Left kidney (tissue), 1 donor: ENCODE measurements at regions not wholly inside any gene's neighbourhood (a gene's known extent, or its start where the extent isn't known, plus 50 kb on each side); places are given as distances from the start of the nearest gene placed in this dataset.

Experiments
- DNase-seq: peaks from one replicate; pipeline ENCODE4 v3.0.0-alpha.2; 2013

DNA sequence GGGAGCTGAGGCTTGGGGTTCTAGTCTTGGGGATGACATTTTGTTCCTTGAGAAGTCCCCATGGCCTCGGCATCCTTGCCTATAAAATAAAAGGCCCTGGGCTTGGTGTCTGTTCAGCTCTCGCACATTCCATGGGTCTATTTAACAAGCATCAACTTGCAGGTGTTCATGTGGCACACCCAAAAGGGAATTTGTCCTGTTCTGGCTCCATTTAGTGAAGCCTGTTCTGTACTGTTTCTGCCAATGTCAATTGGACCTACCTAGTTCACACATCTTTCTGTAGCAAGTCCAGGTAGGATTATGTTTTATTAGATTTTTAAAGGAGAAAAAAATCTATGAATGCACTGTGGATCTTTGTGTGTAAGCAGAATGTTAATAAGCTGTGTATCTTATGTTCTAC, 262.0 kb downstream of the HIVEP2 start:
- DNase-seq, result no peak

DNA sequence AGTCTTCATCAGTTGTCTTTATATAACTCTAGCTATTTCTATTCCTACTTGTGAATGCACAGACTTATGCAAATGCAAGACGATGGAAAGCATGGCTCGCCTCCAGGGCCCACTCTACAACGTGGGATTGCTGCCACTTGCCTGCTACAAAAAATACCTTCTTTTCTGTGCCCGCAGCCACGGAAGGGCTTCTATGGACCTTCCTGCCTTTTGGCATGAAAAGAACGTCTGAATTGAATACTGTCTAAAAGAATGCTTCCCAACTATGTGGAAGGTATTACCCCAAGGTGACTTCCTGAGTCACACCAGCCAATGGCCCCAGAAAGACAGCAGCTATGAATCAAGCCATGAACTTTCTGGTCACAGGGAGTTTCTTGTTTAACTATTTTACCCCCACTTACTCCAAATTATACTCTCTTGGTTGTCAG, 261.2 kb downstream of the HIVEP2 start:
- no peak for DNase-seq

DNA sequence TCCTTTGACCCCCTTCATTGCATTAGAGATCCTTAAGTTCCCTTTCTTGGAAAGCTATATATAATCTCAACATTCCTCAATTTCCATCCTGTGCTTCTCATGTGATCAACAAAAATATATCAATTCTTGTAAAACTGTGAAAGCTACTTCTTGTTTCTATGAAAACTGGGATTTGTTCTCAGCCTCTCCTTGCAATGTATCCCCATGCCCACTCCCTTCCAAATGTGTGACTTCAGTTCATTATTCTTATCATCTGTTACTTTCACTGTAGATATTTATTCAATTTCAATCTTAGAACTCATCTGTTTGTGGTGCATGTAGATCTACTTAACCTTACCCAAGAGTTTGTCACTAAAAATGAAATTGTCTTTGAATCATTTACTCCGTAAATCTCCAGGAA, 260.6 kb downstream of the HIVEP2 start:
- DNase-seq, result no peak

DNA sequence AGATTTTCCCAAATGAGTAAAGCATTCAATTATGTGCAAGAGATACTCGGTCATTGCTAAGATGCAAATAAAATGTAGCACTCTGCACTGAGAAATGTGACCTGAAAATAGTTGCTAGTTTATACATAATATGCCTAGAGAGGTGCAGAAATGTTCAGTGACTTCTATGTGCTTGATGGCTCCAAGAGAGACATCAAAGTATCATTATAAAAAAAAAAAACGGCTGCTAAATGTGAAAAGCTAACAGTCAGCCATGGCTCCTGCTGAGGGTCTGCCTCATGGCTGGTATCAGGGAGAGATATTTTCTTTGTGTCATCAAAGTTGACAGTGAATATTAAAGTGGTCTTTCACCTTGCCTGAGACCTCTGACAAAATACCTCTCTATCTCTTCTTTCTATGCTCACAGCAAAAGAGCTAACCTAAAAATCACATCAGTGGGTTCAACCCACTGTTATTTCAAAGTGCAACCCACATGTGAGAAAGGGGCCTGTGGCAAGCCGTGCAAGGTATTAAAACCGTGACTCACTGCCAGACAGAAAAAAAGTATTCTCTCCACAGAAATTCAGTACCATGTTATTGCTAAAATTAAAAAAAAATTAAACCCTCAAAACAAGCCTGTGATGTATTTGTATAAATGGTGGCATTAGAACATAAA, 259.0 kb downstream of the HIVEP2 start:
- DNase-seq, result no peak

DNA sequence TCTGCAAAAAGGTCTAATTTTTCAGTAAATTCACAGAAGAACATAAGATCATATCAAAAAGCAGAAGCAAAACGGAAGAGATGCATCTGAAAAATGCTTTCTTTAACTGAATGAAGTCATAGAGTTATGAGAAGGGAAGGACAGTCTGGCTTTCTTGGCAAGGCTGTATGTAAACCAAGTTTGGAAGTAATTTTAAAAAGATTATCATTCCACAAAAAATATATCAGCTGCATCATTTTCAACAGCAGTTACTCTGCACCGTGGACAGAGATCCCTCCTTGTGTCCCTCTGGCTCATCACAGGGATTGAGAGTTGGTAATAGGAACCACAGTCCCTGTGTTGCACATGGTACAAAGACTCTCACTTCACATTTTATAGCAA, 258.5 kb downstream of the HIVEP2 start:
- DNase-seq, result no peak

DNA sequence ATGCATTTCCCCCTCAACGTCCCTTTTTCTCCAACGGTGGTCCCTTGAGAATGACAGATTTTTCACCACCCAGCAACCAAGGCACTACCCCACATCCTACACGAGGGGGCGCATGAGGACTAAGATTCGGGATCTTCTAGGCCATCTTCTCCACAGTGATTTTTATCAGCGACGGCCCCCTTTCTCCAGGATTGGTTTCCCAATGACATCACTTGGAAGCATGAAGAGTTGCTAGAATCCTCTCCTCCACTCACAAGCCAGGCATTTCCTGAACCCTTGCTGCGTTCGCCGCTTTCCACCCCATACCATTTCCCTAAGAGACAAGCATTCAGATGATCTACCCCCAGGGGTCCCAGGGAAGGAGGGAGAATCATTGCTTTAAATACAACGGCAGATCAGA, 252.0 kb downstream of the HIVEP2 start:
- peak; percentile 82 for DNase-seq

DNA sequence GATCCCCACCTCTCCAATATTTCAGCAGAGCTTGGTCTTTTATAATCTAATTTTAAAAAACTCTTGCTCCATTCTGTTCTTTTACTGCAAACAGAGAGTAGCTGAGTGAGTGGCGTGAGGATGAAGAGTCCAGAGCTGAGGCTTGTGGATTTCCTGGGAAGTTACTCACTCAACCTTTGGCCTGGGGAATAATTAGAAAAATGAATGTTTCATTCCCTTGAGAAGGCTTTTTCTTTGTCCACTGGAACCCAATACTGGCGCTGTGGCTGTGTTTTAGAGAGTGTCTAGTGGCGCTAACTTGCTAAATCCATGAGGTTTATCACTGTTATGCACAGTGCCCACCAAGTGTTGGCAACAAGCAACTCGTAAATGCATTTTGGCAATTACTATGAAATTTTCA, 251.5 kb downstream of the HIVEP2 start:
- no peak for DNase-seq

DNA sequence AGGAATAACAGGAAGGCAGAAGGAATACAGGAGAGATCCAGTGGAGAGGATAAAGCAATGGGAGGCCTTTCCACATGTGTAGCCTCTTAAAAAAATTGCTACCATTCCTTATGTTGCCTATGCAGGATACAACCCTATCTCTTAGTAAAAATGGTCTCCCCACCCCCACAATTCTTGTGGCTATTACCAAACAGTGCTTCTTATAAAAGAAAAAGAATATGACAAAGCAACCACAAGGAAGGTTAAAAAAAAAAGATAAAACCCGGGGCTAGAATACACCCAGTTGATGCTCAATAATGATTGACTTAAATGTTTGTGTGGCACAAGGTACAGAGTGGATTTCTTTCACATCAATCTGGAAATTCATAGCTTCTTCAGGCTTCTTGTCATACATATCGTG, 250.9 kb downstream of the HIVEP2 start:
- no peak for DNase-seq

DNA sequence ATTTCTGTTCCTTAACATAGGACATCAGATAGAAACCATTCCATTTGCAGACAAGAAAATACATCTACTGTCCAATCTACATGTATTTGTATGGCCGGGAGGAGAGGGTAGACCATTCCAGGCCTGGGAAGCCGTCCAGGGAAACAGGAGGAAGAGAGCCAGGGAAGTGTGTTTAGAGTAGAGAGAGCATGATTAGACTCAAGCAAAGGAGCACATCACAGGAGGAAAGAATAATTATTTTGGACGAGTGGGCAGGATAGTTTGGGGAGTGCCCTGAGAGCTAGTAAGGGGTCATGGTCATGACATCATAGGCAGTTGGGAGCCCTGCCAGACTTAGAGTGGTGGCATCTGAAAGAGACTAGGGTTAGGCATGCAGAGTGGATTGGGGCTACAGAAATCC, 250.0 kb downstream of the HIVEP2 start:
- no peak for DNase-seq

DNA sequence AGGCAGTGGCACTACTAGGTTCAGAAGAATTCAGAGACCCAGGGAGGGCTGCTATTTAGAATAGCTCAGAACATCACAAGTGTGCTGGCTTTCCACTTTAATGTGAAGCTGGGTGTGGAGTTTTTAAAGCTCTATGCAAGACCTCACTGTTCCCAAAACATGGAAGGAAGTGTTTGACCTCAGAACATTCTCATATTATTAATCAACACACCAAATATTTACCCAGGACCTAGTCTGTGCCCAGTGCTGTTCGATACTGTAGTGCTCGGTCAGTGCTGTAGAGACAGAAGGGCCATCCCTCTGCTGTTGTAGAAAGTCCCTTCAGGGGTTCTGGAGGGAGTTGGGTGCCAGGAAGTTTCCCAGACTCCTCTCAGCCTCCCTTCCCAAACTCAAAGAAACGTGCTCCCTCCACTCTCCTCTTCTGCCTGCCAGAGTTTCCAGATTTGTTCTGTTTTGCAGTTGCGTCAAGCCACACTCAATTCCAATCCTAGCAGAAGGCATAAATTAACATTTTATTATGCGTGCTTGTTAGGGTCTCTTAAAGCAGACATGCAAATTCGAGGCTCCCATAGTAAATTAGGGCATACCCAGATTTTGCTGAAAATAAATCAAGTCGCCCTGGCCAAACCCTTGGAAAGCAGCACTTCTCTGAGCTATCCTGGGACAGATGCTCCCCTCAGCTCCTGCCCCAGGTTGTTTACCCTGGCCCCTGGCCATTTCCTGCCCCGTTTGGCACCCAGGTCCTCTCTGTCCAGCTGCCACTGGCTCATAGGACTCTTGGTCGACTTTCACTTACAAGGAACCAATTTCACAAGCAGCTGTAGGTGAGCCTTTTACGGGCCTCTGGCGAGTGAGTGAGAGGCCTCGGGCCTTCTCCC, 248.6 kb downstream of the HIVEP2 start:
- DNase-seq, result peak; percentile 55

DNA sequence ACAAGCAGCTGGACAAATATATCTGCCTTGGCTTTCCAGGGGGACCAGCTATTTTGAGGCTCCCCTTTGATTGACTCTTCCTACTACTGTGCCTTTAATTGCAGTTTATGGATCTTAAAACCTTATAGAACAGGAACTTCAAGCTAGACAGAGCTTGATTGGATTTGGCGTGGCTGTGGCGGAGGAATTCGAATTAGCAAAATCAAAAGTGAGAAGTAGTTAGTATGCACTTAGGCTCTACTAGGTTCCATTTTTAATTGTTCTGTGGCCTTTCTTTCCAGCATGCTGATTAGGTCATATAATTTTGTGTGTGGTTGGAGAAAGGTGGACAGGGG, 248.0 kb downstream of the HIVEP2 start:
- DNase-seq, result no peak

DNA sequence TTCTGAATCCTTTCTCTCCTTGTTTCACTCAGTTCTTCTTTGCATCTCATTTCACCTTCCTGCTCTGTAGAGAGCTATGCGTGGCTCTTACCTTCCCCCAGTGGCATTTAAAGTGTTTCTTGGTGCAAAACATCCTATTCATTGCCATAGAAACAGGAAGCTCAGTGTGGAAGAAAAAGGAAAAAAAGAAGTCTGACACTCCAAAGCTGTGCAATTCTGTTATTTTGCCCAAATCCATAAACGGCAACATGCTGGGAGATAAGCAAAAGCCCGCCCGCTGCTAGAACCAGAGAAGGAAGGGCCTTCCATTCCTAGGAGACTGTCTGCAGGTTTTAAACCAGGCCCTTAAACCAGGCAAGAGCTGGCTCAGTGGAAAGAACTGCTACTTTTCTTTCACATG, 247.1 kb downstream of the HIVEP2 start:
- DNase-seq, result no peak

DNA sequence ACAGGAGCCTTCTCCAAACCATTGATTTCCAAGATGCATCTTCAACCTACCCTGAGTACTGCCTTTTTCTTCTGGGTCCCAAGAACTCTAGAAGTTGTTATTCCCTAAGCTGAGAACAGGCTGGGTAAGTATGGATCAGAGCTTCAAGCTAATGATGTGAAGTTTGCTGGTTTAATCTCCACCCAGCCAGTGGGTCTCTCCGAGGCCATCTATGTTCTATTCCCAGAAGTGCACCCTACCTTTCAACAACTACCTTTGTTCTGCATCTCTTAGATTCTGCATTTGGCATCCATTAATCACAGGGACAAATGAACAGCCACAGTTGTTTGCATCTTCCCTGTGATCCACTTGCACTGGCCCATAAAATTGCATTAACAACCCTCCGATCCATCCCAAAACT, 246.2 kb downstream of the HIVEP2 start:
- no peak for DNase-seq

DNA sequence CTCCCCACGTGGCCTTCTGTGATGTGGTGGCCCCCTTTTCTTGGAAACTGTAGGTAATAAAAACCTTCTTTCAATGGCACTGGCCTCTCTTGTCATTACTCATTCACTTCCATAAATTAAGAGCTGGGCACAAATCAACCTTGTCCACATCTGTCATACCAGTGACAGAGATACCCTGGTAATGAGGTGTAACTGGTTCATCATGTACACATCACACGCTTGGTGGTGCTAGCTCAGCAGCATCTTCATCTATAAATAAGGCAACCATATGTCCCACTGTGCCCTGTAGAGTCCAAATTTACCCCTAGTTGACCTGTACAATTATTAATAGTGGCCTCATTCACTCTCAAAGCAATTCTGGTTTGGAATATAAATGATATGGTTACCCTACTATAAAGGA, 245.6 kb downstream of the HIVEP2 start:
- DNase-seq, result no peak

DNA sequence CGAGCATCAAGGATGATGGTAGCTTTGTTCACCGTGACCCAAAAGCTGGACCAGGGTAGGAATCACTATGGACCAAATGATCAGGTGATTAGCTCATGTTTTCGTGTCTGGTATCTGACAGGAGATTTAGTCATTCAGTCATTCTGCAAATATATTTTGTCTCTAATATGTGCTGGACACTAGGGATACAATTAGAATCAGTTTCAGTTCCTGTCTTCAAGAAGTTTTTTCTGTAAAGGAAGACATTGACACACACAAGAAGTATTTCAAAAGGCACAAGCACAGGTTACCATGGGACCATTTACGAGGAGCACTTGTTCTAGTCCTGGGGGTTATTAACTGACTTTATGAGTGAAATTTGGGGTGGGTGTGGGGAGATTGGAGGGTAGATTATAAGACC, 244.9 kb downstream of the HIVEP2 start:
- no peak for DNase-seq

DNA sequence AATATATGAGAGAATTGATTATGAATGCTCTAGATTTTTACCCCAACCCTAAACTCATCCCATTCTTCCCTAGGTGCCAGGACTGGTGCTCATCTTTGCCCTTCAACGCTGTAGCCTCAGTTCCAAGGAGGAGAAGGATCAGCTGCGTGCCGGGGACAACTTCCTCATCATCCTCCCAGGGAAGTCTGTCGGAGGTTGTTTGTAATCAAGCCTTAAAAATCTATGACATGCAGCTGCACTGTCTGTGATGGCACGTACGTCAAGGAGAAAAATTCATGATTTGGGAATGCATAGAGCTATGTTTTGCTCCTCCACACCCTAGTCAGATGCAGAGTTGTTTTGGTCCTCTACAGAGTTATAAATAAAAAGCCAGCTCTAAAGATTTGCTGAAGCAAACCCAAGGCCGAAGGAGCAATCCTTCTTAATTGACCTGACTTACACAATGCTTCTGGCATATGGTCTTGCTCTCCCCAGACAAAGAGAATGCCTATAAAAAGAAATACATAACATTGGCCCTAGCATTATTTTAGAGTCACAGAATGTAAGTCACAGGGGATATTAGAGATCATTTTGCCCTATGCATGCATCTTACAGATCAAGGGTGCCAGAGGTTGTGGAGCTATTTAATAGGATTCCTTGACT, 244.2 kb downstream of the HIVEP2 start:
- no peak for DNase-seq
